Neural cell (in vitro differentiated cells): ENCODE measurements at regions not wholly inside any gene's neighbourhood (a gene's known extent, or its start where the extent isn't known, plus 50 kb on each side); places are given as distances from the start of the nearest gene placed in this dataset.

Experiments used
- H2AFZ ChIP-seq: fragments of 200-600, 300-800 bp; sonication (generic), shearing (Covaris generic); 2 replicates; pipeline ENCODE4 v1.6.0; 2014; ENCODE audit warnings: low read depth, mild to moderate bottlenecking, antibody characterized with exemption, low read length, moderate library complexity
- H3F3A ChIP-seq: fragments of 200-600 bp; shearing (Covaris generic); 2 replicates; pipeline ENCODE4 v1.6.1; 2016; ENCODE audit warnings: mild to moderate bottlenecking, moderate library complexity, mixed read lengths, antibody characterized with exemption, low read length; ENCODE audit not compliant: insufficient read depth, poor library complexity, severe bottlenecking
- H3K27ac ChIP-seq: fragments of 200-600, 300-800 bp; sonication (generic), shearing (Covaris generic); 2 replicates; pipeline ENCODE4 v1.5.1; 2014; ENCODE audit warnings: mild to moderate bottlenecking, low read length, moderate library complexity
- H3K27me3 ChIP-seq: fragments of 300-800, 200-600 bp; sonication (generic), shearing (Covaris generic); 2 replicates; pipeline ENCODE4 v1.6.0; 2014; ENCODE audit warnings: mild to moderate bottlenecking, low read depth, low read length, moderate library complexity; ENCODE audit not compliant: insufficient read depth
- H3K36me3 ChIP-seq: fragments of 300-800, 200-600 bp; sonication (generic), shearing (Covaris generic); 2 replicates; pipeline ENCODE4 v1.5.1; 2014; ENCODE audit warnings: mild to moderate bottlenecking, antibody characterized with exemption, low read length, moderate library complexity; ENCODE audit not compliant: insufficient read depth
- H3K4me2 ChIP-seq: fragments of 300-800, 200-600 bp; sonication (generic), shearing (Covaris generic); 2 replicates; pipeline ENCODE4 v1.6.0; 2014; ENCODE audit warnings: mild to moderate bottlenecking, low read length
- H3K4me3 ChIP-seq: fragments of 300-800, 200-600 bp; sonication (generic), shearing (Covaris generic); 2 replicates; pipeline ENCODE4 v1.5.1; 2014; ENCODE audit warnings: mild to moderate bottlenecking, low read length, moderate library complexity
- H3K79me2 ChIP-seq: fragments of 200-600 bp; shearing (Covaris generic); replicated peaks from 2 replicates; pipeline ENCODE4 v1.6.0; 2014; ENCODE audit warnings: mild to moderate bottlenecking, low read length, moderate library complexity; ENCODE audit not compliant: insufficient read depth
- H3K9ac ChIP-seq: fragments of 300-800, 200-600 bp; sonication (generic), shearing (Covaris generic); 2 replicates; pipeline ENCODE4 v1.6.1; 2016; ENCODE audit warnings: mild to moderate bottlenecking, low read length, mixed read lengths
- H3K9me2 ChIP-seq: fragments of 200-600 bp; shearing (Covaris generic); 2 replicates; pipeline ENCODE4 v1.6.1; 2016; ENCODE audit warnings: mild to moderate bottlenecking, low read length, mixed read lengths; ENCODE audit not compliant: insufficient read depth
- H3K9me3 ChIP-seq: fragments of 200-600, 300-800 bp; sonication (generic), shearing (Covaris generic); 2 replicates; pipeline ENCODE4 v1.6.1; 2016; ENCODE audit warnings: mild to moderate bottlenecking, mixed run types, low read length, moderate library complexity, mixed read lengths
- H4K20me1 ChIP-seq: fragments of 200-600 bp; shearing (Covaris generic); 2 replicates; pipeline ENCODE4 v1.6.1; 2016; ENCODE audit warnings: mild to moderate bottlenecking, mixed run types; ENCODE audit not compliant: insufficient read depth
- CTCF ChIP-seq: fragments of 450-650 bp; IDR thresholded peaks from 2 replicates; pipeline ENCODE4 v1.5.1; 2014; ENCODE audit warnings: antibody characterized with exemption, mild to moderate bottlenecking, moderate library complexity; ENCODE audit not compliant: poor library complexity, severe bottlenecking
- EP300 ChIP-seq: fragments of 450-650 bp; conservative IDR thresholded peaks from 2 replicates; pipeline ENCODE4 v1.6.1; 2014; ENCODE audit warnings: antibody characterized with exemption, mild to moderate bottlenecking, moderate library complexity; ENCODE audit not compliant: poor library complexity, severe bottlenecking
- EZH2 ChIP-seq: fragments of 200-600, 300-800 bp; shearing (Covaris generic), sonication (generic); IDR thresholded peaks from 2 replicates; pipeline ENCODE4 v1.6.1; 2014; ENCODE audit warnings: antibody characterized with exemption, low read length, borderline replicate concordance, mild to moderate bottlenecking; ENCODE audit not compliant: insufficient read depth, poor library complexity, severe bottlenecking
- MXI1 ChIP-seq: fragments of 450-650 bp; conservative IDR thresholded peaks from 2 replicates; pipeline ENCODE4 v1.6.1; 2014; ENCODE audit warnings: antibody characterized with exemption, mild to moderate bottlenecking; ENCODE audit not compliant: poor library complexity, severe bottlenecking
- POLR2AphosphoS5 ChIP-seq: IDR thresholded peaks from 2 replicates; pipeline ENCODE4 v1.6.1; 2012
- RAD21 ChIP-seq: fragments of 450-650 bp; conservative IDR thresholded peaks from 2 replicates; pipeline ENCODE4 v1.6.1; 2014; ENCODE audit warnings: antibody characterized with exemption, mild to moderate bottlenecking, moderate library complexity
- REST ChIP-seq: IDR thresholded peaks from 2 replicates; pipeline ENCODE4 v1.6.1; 2012; ENCODE audit warnings: borderline replicate concordance
- SMC3 ChIP-seq: fragments of 450-650 bp; conservative IDR thresholded peaks from 2 replicates; pipeline ENCODE4 v1.6.1; 2014; ENCODE audit warnings: antibody characterized with exemption, mild to moderate bottlenecking, moderate library complexity; ENCODE audit not compliant: poor library complexity
- TAF1 ChIP-seq: IDR thresholded peaks from 2 replicates; pipeline ENCODE4 v1.6.1; 2012; ENCODE audit warnings: low read depth

- no peaks in the 10 kb centered on the region for H3K9me3 ChIP-seq
- H3K27ac ChIP-seq: no peak overlapping the region
- H2AFZ ChIP-seq: no peak overlapping the region
- no peaks in the 10 kb centered on the region for H3K27me3 ChIP-seq
- TF ChIP-seq REST: no peak
- TF ChIP-seq TAF1: no peak
- TF ChIP-seq SMC3: no peak
- no peak for TF ChIP-seq EP300
- no peak for TF ChIP-seq MXI1
- no peak for TF ChIP-seq EZH2
- no peak for TF ChIP-seq RAD21
- TF ChIP-seq POLR2AphosphoS5: no peak
- TF ChIP-seq CTCF: no peak
- H3K9ac ChIP-seq: no peak overlapping the region
- H4K20me1 ChIP-seq: no peaks in the 10 kb centered on the region
- no peak overlapping the region for H3K4me3 ChIP-seq
- H3K36me3 ChIP-seq: no peaks in the 10 kb centered on the region
- H3F3A ChIP-seq: no peaks in the 10 kb centered on the region
- no peak overlapping the region for H3K4me2 ChIP-seq
- no peaks in the 10 kb centered on the region for H3K9me2 ChIP-seq
- no peaks in the 10 kb centered on the region for H3K79me2 ChIP-seq
Observed at GRCh38 chr13:65670014-65670625, 1560.0 kb downstream of the PCDH9 start.

- Histone ChIP-seq H3K9ac (no peak overlapping the region), H3K36me3 (no peaks in the 10 kb centered on the region), H2AFZ (no peak overlapping the region), H3K79me2 (no peaks in the 10 kb centered on the region), H3K9me3 (no peaks in the 10 kb centered on the region), H3K27ac (no peak overlapping the region), H3K4me2 (no peak overlapping the region), H3K4me3 (no peak overlapping the region), H3K27me3 (no peaks in the 10 kb centered on the region), H3K9me2 (no peaks in the 10 kb centered on the region), H3F3A (no peaks in the 10 kb centered on the region), H4K20me1 (no peaks in the 10 kb centered on the region)
- TF ChIP-seq EZH2 (no peak), POLR2AphosphoS5 (no peak), REST (no peak), EP300 (no peak), MXI1 (no peak), SMC3 (no peak), RAD21 (no peak), TAF1 (no peak), CTCF (no peak)
Observed at GRCh38 chr13:65660731-65661130, 1569.4 kb downstream of the PCDH9 start.
